ENCODE measurements at regions not wholly inside any gene's neighbourhood (a gene's known extent, or its start where the extent isn't known, plus 50 kb on each side); places are given as distances from the start of the nearest gene placed in this dataset.

- Mint-ChIP-seq H3K4me3 (no peak overlapping the region), H3K9me3 (peaks cover 14% of the 10 kb centered on the region), H3K27me3 (ENCODE audit: low read depth) (peaks cover 2% of the 10 kb centered on the region), H3K36me3 (no peaks in the 10 kb centered on the region), H3K4me1 (no peaks in the 10 kb centered on the region), H3K27ac (no peak overlapping the region)
- DNase-seq (ENCODE audit: low spot score in 2 of 2, unreplicated experiment in 2 of 2) = no peak
- TF ChIP-seq, protein P1, sequence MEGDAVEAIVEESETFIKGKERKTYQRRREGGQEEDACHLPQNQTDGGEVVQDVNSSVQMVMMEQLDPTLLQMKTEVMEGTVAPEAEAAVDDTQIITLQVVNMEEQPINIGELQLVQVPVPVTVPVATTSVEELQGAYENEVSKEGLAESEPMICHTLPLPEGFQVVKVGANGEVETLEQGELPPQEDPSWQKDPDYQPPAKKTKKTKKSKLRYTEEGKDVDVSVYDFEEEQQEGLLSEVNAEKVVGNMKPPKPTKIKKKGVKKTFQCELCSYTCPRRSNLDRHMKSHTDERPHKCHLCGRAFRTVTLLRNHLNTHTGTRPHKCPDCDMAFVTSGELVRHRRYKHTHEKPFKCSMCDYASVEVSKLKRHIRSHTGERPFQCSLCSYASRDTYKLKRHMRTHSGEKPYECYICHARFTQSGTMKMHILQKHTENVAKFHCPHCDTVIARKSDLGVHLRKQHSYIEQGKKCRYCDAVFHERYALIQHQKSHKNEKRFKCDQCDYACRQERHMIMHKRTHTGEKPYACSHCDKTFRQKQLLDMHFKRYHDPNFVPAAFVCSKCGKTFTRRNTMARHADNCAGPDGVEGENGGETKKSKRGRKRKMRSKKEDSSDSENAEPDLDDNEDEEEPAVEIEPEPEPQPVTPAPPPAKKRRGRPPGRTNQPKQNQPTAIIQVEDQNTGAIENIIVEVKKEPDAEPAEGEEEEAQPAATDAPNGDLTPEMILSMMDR (IDR thresholded peaks at IDR 0.05; ENCODE audit: unreplicated experiment) = no peak
Measured at GRCh38 chr5:63524281-63524680, 438.0 kb downstream of the HTR1A start.

GRCh38 chr5:63516006-63516405 is 446.2 kb downstream of the HTR1A start:
- no peaks in the 10 kb centered on the region for H3K36me3 Mint-ChIP-seq
- H3K27me3 Mint-ChIP-seq (ENCODE audit: low read depth) = no peaks in the 10 kb centered on the region
- H3K4me3 Mint-ChIP-seq = no peak overlapping the region
- no peak overlapping the region for H3K27ac Mint-ChIP-seq
- no peak for DNase-seq (ENCODE audit: low spot score in 2 of 2, unreplicated experiment in 2 of 2)
- peaks cover 9% of the 10 kb centered on the region for H3K9me3 Mint-ChIP-seq
- TF ChIP-seq, protein P1 (IDR thresholded peaks at IDR 0.05; ENCODE audit: unreplicated experiment) = no peak
- no peaks in the 10 kb centered on the region for H3K4me1 Mint-ChIP-seq

DNA sequence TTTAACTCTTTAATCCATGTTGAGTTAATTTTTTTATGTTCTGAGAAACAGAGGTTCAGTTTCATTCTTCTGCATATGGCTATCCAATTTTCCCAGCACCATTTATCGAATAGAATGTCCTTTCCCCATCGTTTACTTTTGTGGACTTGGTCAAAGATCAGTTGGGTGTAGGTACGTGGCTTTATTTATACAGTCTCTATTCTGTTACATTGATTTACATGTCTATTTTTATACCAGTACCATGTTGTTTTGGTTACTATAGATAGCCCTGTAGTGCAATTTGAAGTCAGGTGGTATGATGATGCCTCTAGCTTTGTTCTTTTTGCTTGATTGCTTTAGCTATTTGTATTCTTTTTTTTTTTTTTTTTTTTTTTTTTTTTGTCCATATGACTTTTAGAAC is 462.0 kb downstream of the HTR1A start:
- Mint-ChIP-seq H3K27ac (no peak overlapping the region), H3K36me3 (no peaks in the 10 kb centered on the region), H3K9me3 (peaks cover 19% of the 10 kb centered on the region), H3K27me3 (ENCODE audit: low read depth) (no peaks in the 10 kb centered on the region), H3K4me3 (no peak overlapping the region), H3K4me1 (no peaks in the 10 kb centered on the region)
- TF ChIP-seq, protein P1 (IDR thresholded peaks at IDR 0.05; ENCODE audit: unreplicated experiment) = no peak
- DNase-seq (ENCODE audit: low spot score in 2 of 2, unreplicated experiment in 2 of 2) = no peak

DNA sequence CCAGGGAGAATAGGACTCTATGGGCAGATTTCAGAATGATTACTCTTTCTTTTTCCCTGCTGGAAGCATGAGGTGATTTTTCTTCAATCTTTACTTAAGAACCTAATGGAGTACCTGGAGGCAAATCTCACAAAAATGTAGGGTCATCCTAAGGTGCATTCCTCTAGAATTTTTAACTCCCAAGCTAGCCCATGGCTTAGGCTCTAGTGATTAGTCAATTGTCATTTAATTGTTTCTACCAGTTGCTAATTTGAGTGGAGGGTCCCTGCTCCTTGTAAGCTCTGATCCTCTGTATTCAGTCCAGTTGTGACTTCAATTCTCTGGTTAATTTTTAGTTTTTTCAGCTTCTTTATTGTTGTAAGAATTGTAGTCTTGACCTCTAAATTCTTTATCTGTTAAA is 467.0 kb downstream of the HTR1A start:
- Mint-ChIP-seq H3K36me3 (no peaks in the 10 kb centered on the region), H3K27ac (no peak overlapping the region), H3K4me3 (no peak overlapping the region), H3K27me3 (ENCODE audit: low read depth) (no peaks in the 10 kb centered on the region), H3K9me3 (peaks cover 5% of the 10 kb centered on the region), H3K4me1 (no peaks in the 10 kb centered on the region)
- TF ChIP-seq, protein P1 (IDR thresholded peaks at IDR 0.05; ENCODE audit: unreplicated experiment) = no peak
- DNase-seq (ENCODE audit: low spot score in 2 of 2, unreplicated experiment in 2 of 2) = no peak

DNA sequence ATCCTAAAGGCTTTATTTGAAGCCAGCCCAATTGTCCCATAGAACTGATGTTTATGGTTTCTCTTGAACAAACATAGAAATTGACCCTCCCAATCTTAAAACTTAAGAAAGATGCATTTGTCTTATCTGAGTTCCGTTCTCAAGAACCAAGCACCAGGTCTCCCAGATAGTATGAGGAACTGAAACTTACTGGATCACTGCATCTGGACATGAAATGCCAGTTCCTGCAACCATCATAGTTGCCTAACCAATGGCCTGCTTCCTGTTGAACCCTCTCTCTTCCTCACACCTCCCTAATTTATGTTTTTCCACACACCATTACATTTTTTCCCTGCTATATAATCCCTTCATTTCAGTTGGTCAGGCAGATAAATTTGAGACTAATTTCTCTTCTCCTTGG is 478.9 kb downstream of the HTR1A start:
- no peak overlapping the region for H3K27ac Mint-ChIP-seq
- H3K27me3 Mint-ChIP-seq (ENCODE audit: low read depth) = no peaks in the 10 kb centered on the region
- no peaks in the 10 kb centered on the region for H3K36me3 Mint-ChIP-seq
- no peak for DNase-seq (ENCODE audit: low spot score in 2 of 2, unreplicated experiment in 2 of 2)
- no peak overlapping the region for H3K4me3 Mint-ChIP-seq
- TF ChIP-seq, protein P1 (IDR thresholded peaks at IDR 0.05; ENCODE audit: unreplicated experiment) = no peak
- H3K9me3 Mint-ChIP-seq = peaks cover 30% of the 10 kb centered on the region
- H3K4me1 Mint-ChIP-seq = no peaks in the 10 kb centered on the region

GRCh38 chr5:63473335-63473967 is 488.8 kb downstream of the HTR1A start:
- H3K27ac Mint-ChIP-seq = no peak overlapping the region
- H3K4me3 Mint-ChIP-seq = no peak overlapping the region
- TF ChIP-seq, protein P1 (IDR thresholded peaks at IDR 0.05; ENCODE audit: unreplicated experiment) = no peak
- peaks cover 13% of the 10 kb centered on the region for H3K9me3 Mint-ChIP-seq
- no peaks in the 10 kb centered on the region for H3K4me1 Mint-ChIP-seq
- H3K27me3 Mint-ChIP-seq (ENCODE audit: low read depth) = no peaks in the 10 kb centered on the region
- DNase-seq (ENCODE audit: low spot score in 2 of 2, unreplicated experiment in 2 of 2) = no peak
- peaks cover 1% of the 10 kb centered on the region for H3K36me3 Mint-ChIP-seq
